ENCODE measurements at regions not wholly inside any gene's neighbourhood (a gene's known extent, or its start where the extent isn't known, plus 50 kb on each side); places are given as distances from the start of the nearest gene placed in this dataset.
"Not testable (repeated sequence)": the region's sequence is repeated elsewhere in the genome, so short reads cannot be mapped to it uniquely, and the experiment has no call there.

DNA sequence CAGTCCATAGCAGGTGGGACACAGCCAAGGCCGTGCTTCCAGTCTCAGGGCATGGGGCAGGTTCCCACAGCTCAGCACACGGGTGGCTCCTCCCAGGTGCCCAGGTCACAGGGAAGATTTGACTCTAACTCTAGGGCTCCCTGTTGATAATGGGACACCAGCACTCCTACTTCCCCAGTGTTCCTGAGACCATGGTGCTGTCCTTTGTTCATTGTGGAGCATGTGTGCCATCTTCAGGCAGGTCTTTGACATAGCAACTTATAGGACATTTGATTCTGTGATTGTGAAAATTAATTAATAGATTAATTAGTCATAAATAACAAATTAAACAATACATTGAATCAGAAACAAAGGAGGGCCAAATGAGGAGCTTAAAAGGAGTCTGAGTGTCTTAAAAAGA is 635.0 kb downstream of the RPIA start:
- DNase-seq: not testable (repeated sequence)

DNA sequence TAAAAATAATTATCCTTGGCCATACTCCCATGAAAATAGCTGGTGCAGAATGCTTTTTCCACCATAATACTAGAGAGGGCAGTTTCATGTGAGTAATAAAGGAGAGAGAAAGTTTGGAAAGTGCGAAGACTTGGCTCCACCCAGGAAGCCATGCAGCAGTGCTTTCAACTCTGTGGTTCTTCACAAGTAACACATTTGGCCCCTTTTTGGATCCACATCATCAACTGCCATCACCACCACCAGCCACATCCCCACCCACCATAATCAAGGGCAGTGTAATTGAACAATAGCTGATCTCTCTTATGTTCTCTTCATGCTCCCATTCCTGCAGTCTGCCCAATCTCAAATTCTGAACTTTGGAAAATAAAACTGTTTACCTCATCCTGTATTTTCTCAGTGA is 637.3 kb downstream of the RPIA start:
- not testable (repeated sequence) for DNase-seq

Data from NCI-H774 (cell line).